SK-N-SH (cell line): ENCODE measurements at regions not wholly inside any gene's neighbourhood (a gene's known extent, or its start where the extent isn't known, plus 50 kb on each side); places are given as distances from the start of the nearest gene placed in this dataset.

Experiments used
- ELF1 ChIP-seq: IDR thresholded peaks from 2 replicates; pipeline ENCODE4 v1.4.0; 2012
- EP300 ChIP-seq, 2 experiments: IDR thresholded peaks; 2 replicates each; pipeline versions ENCODE4 v1.4.0 to v1.6.1; 2012; ENCODE audit warnings: borderline replicate concordance in 1 of 2, low read depth in 1 of 2, low read length in 1 of 2
- EZH2phosphoT487 ChIP-seq: fragments of 200-600 bp; sonication (generic); IDR thresholded peaks from 2 replicates; pipeline ENCODE4 v1.6.1; 2017; ENCODE audit warnings: low read depth, mixed run types, mild to moderate bottlenecking, antibody characterized with exemption, moderate library complexity, borderline replicate concordance
- FOXM1 ChIP-seq: IDR thresholded peaks from 2 replicates; pipeline ENCODE4 v1.4.0; 2012; ENCODE audit warnings: low read depth, mild to moderate bottlenecking
- MXI1 ChIP-seq: IDR thresholded peaks from 2 replicates; pipeline ENCODE4 v1.6.1; 2012; ENCODE audit warnings: mild to moderate bottlenecking, low read depth, low read length, improper control_type of control experiment
- POLR2AphosphoS5 ChIP-seq: IDR thresholded peaks from 2 replicates; pipeline ENCODE4 v1.6.1; 2012; ENCODE audit warnings: low read depth, low read length
- RAD21 ChIP-seq: IDR thresholded peaks from 2 replicates; pipeline ENCODE4 v1.6.1; 2012; ENCODE audit warnings: mild to moderate bottlenecking, low read length
- RFX5 ChIP-seq: IDR thresholded peaks from 2 replicates; pipeline ENCODE4 v1.6.1; 2012; ENCODE audit warnings: mild to moderate bottlenecking, improper control_type of control experiment, low read length
- RXRA ChIP-seq: IDR thresholded peaks from 2 replicates; pipeline ENCODE4 v1.4.0; 2012; ENCODE audit warnings: low read depth, mild to moderate bottlenecking, borderline replicate concordance
- SIN3A ChIP-seq: IDR thresholded peaks from 2 replicates; pipeline ENCODE4 v1.6.1; 2012; ENCODE audit warnings: low read depth, mild to moderate bottlenecking, low read length, moderate library complexity, borderline replicate concordance
- SMC3 ChIP-seq: IDR thresholded peaks from 2 replicates; pipeline ENCODE4 v1.6.1; 2012; ENCODE audit warnings: low read depth, low read length, improper control_type of control experiment
- TF ChIP-seq, protein P1 (sequence below): fragments of 200-600 bp; sonication (generic); IDR thresholded peaks from 2 replicates; pipeline ENCODE4 v1.6.1; 2017; ENCODE audit warnings: antibody characterized with exemption, mild to moderate bottlenecking, moderate library complexity
- TF ChIP-seq, protein P2 (sequence below): IDR thresholded peaks from 2 replicates; pipeline ENCODE4 v1.4.0; 2012; ENCODE audit warnings: low read depth, borderline replicate concordance
- TF ChIP-seq, protein P3 (sequence below): fragments of 150-350 bp; IDR thresholded peaks from 2 replicates; pipeline ENCODE4 v1.6.1; 2017; ENCODE audit warnings: antibody characterized with exemption, low read length, low read depth, borderline replicate concordance

DNA sequence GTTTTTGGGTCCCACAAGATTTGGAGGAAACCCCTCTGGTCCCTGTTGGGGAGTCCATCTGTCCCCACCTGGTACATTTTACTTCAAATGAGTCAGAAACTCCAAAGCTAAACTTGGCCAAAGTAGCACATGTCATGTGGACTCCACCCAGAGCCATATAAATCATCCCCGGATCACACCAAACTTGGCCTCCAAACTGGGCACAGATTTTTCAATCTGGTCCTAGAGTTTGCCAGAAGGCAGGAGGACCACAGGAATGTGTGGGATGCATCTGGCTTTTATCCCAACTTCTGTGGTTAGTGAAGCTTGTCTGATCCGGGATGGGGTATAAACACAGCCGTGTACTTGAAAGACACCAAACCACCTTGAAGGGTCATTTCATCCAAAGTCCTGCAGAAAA lies 66.3 kb downstream of the MAT2B start:
- TF ChIP-seq, protein P1, sequence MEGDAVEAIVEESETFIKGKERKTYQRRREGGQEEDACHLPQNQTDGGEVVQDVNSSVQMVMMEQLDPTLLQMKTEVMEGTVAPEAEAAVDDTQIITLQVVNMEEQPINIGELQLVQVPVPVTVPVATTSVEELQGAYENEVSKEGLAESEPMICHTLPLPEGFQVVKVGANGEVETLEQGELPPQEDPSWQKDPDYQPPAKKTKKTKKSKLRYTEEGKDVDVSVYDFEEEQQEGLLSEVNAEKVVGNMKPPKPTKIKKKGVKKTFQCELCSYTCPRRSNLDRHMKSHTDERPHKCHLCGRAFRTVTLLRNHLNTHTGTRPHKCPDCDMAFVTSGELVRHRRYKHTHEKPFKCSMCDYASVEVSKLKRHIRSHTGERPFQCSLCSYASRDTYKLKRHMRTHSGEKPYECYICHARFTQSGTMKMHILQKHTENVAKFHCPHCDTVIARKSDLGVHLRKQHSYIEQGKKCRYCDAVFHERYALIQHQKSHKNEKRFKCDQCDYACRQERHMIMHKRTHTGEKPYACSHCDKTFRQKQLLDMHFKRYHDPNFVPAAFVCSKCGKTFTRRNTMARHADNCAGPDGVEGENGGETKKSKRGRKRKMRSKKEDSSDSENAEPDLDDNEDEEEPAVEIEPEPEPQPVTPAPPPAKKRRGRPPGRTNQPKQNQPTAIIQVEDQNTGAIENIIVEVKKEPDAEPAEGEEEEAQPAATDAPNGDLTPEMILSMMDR, result no peak
- TF ChIP-seq RAD21, result no peak
- no peak for TF ChIP-seq RFX5
- TF ChIP-seq, protein P2, sequence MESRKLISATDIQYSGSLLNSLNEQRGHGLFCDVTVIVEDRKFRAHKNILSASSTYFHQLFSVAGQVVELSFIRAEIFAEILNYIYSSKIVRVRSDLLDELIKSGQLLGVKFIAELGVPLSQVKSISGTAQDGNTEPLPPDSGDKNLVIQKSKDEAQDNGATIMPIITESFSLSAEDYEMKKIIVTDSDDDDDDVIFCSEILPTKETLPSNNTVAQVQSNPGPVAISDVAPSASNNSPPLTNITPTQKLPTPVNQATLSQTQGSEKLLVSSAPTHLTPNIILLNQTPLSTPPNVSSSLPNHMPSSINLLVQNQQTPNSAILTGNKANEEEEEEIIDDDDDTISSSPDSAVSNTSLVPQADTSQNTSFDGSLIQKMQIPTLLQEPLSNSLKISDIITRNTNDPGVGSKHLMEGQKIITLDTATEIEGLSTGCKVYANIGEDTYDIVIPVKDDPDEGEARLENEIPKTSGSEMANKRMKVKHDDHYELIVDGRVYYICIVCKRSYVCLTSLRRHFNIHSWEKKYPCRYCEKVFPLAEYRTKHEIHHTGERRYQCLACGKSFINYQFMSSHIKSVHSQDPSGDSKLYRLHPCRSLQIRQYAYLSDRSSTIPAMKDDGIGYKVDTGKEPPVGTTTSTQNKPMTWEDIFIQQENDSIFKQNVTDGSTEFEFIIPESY, result peak; percentile 70; the same call in 1 of the 2 replicates
- peak; percentile 82 for TF ChIP-seq POLR2AphosphoS5
- no peak for TF ChIP-seq ELF1
- peak; percentile 26; the same call in 1 of the 2 replicates for TF ChIP-seq SIN3A
- TF ChIP-seq SMC3, result no peak
- no peak for TF ChIP-seq MXI1
- peak; percentile 77 for TF ChIP-seq RXRA
- no peak for TF ChIP-seq EZH2phosphoT487
- TF ChIP-seq, protein P3, sequence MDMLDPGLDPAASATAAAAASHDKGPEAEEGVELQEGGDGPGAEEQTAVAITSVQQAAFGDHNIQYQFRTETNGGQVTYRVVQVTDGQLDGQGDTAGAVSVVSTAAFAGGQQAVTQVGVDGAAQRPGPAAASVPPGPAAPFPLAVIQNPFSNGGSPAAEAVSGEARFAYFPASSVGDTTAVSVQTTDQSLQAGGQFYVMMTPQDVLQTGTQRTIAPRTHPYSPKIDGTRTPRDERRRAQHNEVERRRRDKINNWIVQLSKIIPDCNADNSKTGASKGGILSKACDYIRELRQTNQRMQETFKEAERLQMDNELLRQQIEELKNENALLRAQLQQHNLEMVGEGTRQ, result no peak
- peak; percentile 80 to 95 for TF ChIP-seq EP300 (IDR thresholded peaks at IDR 0.05; ENCODE audit: borderline replicate concordance in 1 of 2, low read depth in 1 of 2, low read length in 1 of 2)
- TF ChIP-seq FOXM1, result peak; percentile 80; the same call in 1 of the 2 replicates
